CD4-positive, alpha-beta T cell (primary cell): ENCODE measurements at regions not wholly inside any gene's neighbourhood (a gene's known extent, or its start where the extent isn't known, plus 50 kb on each side); places are given as distances from the start of the nearest gene placed in this dataset.

Experiments used
- ATAC-seq: fragments of 200-7000 bp; cut with Tn5 transposase; one replicate; pipeline ENCODE4 v1.10.0; 2022; ENCODE audit warnings: mild to moderate bottlenecking; ENCODE audit not compliant: poor library complexity
- CTCF ChIA-PET: fragments of 350-600 bp; sonication (Branson Sonifier 250); formaldehyde crosslinking; loops from one replicate; lab custom pipeline; 2021; ENCODE audit warnings: antibody characterized with exemption, inconsistent platforms; lab: Charles Lee
- POLR2A ChIA-PET: fragments of 350-600 bp; sonication (Branson Sonifier 250); formaldehyde crosslinking; loops from one replicate; lab custom pipeline; 2021; ENCODE audit warnings: antibody characterized with exemption, inconsistent platforms; lab: Charles Lee
- DNase-seq, 14 experiments: peaks; one replicate each; pipeline ENCODE4 v3.0.0-alpha.2; 2013 to 2020; ENCODE audit warnings: mixed read lengths in 2 of 14
- H3K27ac ChIP-seq, 2 donors: one replicate each; pipeline versions ENCODE4 v1.5.1 to v1.7.0; 2013; ENCODE audit warnings: low read length in 2 of 2, low read depth in 1 of 2, mild to moderate bottlenecking in 1 of 2
- H3K27me3 ChIP-seq, 2 experiments: 1 replicate in 1 of 2; 2 replicates in 1 of 2; pipeline versions ENCODE4 v1.6.1 to v1.7.0; 2013; ENCODE audit warnings: low read length in 2 of 2, control low read depth in 1 of 2, mild to moderate bottlenecking in 1 of 2, moderate library complexity in 1 of 2; ENCODE audit not compliant: insufficient read depth in 2 of 2, control insufficient read depth in 1 of 2
- H3K36me3 ChIP-seq: one replicate; pipeline ENCODE4 v1.6.1; 2013; ENCODE audit warnings: low read length, control low read depth; ENCODE audit not compliant: insufficient read depth
- H3K4me1 ChIP-seq: one replicate; pipeline ENCODE4 v1.6.1; 2013; ENCODE audit warnings: low read length, control low read depth; ENCODE audit not compliant: insufficient read depth
- H3K4me3 ChIP-seq: one replicate; pipeline ENCODE4 v1.5.1; 2013; ENCODE audit warnings: mild to moderate bottlenecking, low read length, moderate library complexity
- H3K9me3 ChIP-seq, 2 experiments: 1 replicate in 1 of 2; 2 replicates in 1 of 2; pipeline versions ENCODE4 v1.6.1 to v1.7.0; 2013; ENCODE audit warnings: low read length in 2 of 2, mild to moderate bottlenecking in 2 of 2, control low read depth in 1 of 2, moderate library complexity in 1 of 2; ENCODE audit not compliant: control insufficient read depth in 1 of 2, insufficient read depth in 1 of 2
- H3K27ac Mint-ChIP-seq: one replicate; pipeline ENCODE4 v1.8.0; 2020; ENCODE audit warnings: mixed read lengths
- H3K27me3 Mint-ChIP-seq: one replicate; pipeline ENCODE4 v1.8.0; 2021; ENCODE audit warnings: mixed read lengths
- H3K36me3 Mint-ChIP-seq: one replicate; pipeline ENCODE4 v1.8.0; 2021; ENCODE audit warnings: low read depth, mixed read lengths
- H3K4me1 Mint-ChIP-seq: one replicate; pipeline ENCODE4 v1.8.0; 2021; ENCODE audit warnings: low read depth, mixed read lengths
- H3K4me3 Mint-ChIP-seq: one replicate; pipeline ENCODE4 v1.8.0; 2020; ENCODE audit warnings: mild to moderate bottlenecking, mixed read lengths
- H3K9me3 Mint-ChIP-seq: one replicate; pipeline ENCODE4 v1.8.0; 2020; ENCODE audit warnings: mixed read lengths
- CTCF ChIP-seq: fragments of 200-600 bp; IDR thresholded peaks from one replicate; pipeline ENCODE4 v1.8.0; 2022; ENCODE audit warnings: antibody characterized with exemption, mild to moderate bottlenecking
- intact Hi-C, 2 experiments: fragments of 100-400 bp; cut with DNase I in 1 of 2; cut with micrococcal nuclease in 1 of 2; formaldehyde crosslinking; loops; one replicate each; pipeline versions ENCODE4 v1.15.1 to v1.9.0; 2023 to 2025; cut with DNase I, micrococcal nuclease

GRCh38 chr9:93830012-93830596 is 125.1 kb downstream of the BARX1 start:
- Histone ChIP-seq H3K4me1 (peaks cover 14% of the 10 kb centered on the region), H3K9me3 (peaks cover under 1 to 26% of the 10 kb centered on the region in 2 experiments), H3K4me3 (no peak overlapping the region), H3K27me3 (peaks cover 21 to 42% of the 10 kb centered on the region in 2 experiments), H3K36me3 (no peaks in the 10 kb centered on the region), H3K27ac (no peak overlapping the region)
- peaks cover 74% of the 10 kb centered on the region for H3K27me3 Mint-ChIP-seq
- H3K36me3 Mint-ChIP-seq: no peaks in the 10 kb centered on the region
- no peak for DNase-seq
- no peak overlapping the region for H3K27ac Mint-ChIP-seq
- ChIA-PET CTCF (no interaction called here), POLR2A (no interaction called here)
- no peak overlapping the region for H3K4me3 Mint-ChIP-seq
- H3K9me3 Mint-ChIP-seq: peaks cover 13% of the 10 kb centered on the region
- intact Hi-C loops: no loop called here
- no peak for ATAC-seq
- H3K4me1 Mint-ChIP-seq: peaks cover 13% of the 10 kb centered on the region
- TF ChIP-seq CTCF: no peak

GRCh38 chr9:93829271-93830011 is 125.7 kb downstream of the BARX1 start:
- Histone ChIP-seq H3K4me1 (peaks cover 14% of the 10 kb centered on the region), H3K9me3 (peaks cover 0 to 26% of the 10 kb centered on the region in 2 experiments), H3K4me3 (no peak overlapping the region), H3K27me3 (peaks cover 21 to 43% of the 10 kb centered on the region in 2 experiments), H3K36me3 (no peaks in the 10 kb centered on the region), H3K27ac (no peak overlapping the region)
- Mint-ChIP-seq H3K9me3 (peaks cover 9% of the 10 kb centered on the region), H3K36me3 (no peaks in the 10 kb centered on the region), H3K4me3 (no peak overlapping the region), H3K27ac (no peak overlapping the region), H3K4me1 (peaks cover 13% of the 10 kb centered on the region), H3K27me3 (peaks cover 75% of the 10 kb centered on the region)
- ChIA-PET CTCF (no interaction called here), POLR2A (no interaction called here)
- ATAC-seq (no peak), DNase-seq (no peak)
- intact Hi-C loops: no loop called here
- no peak for TF ChIP-seq CTCF

- H3K27ac Mint-ChIP-seq: no peak overlapping the region
- Histone ChIP-seq H3K4me3 (no peak overlapping the region), H3K4me1 (peaks cover 14% of the 10 kb centered on the region), H3K9me3 (peaks cover 0 to 26% of the 10 kb centered on the region in 2 experiments), H3K27ac (no peak overlapping the region), H3K27me3 (peaks cover 21 to 52% of the 10 kb centered on the region in 2 experiments), H3K36me3 (no peaks in the 10 kb centered on the region)
- H3K4me3 Mint-ChIP-seq: no peak overlapping the region
- ChIA-PET POLR2A (no interaction called here), CTCF (no interaction called here)
- intact Hi-C loops: no loop called here
- H3K9me3 Mint-ChIP-seq: peaks cover 7% of the 10 kb centered on the region
- ATAC-seq: no peak
- no peak for DNase-seq
- H3K27me3 Mint-ChIP-seq: peaks cover 78% of the 10 kb centered on the region
- no peak for TF ChIP-seq CTCF
- H3K4me1 Mint-ChIP-seq: peaks cover 13% of the 10 kb centered on the region
- H3K36me3 Mint-ChIP-seq: no peaks in the 10 kb centered on the region
Observed at GRCh38 chr9:93828331-93829097, 126.6 kb downstream of the BARX1 start.
